NCI-H446 treated with DMSO at 0.1 percent for 48 hours (cell line): ENCODE measurements at regions not wholly inside any gene's neighbourhood (a gene's known extent, or its start where the extent isn't known, plus 50 kb on each side); places are given as distances from the start of the nearest gene placed in this dataset.

Experiments
- DNase-seq: peaks from one replicate; lab custom pipeline; 2025; lab: John Stamatoyannopoulos, UW

- no peak for DNase-seq
Observed at GRCh38 chr12:74906224-74906623, 303.4 kb downstream of the KCNC2 start.

GRCh38 chr12:74910831-74911230 is 298.8 kb downstream of the KCNC2 start:
- DNase-seq, result no peak

DNA sequence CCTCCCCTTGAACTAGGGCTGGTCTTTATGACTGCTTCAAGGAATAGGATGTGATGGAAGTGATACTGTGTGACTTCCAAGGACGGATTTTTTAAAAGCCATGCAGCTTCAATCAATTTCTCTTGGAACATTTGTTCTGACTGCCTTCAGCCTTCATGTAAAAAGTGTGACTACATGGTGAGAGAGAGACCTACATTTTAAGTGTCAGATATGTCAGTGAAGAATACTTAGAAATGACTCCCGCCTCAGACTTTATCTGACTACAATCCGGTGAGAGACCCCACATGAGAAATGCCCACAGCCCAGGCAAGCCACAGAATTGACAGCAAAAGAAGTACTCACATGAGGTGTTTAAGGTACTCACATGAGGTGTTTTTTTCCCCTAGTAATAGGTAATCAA is 295.3 kb downstream of the KCNC2 start:
- no peak for DNase-seq

- DNase-seq, result no peak
Observed at GRCh38 chr12:74915718-74916117, 293.9 kb downstream of the KCNC2 start.

DNA sequence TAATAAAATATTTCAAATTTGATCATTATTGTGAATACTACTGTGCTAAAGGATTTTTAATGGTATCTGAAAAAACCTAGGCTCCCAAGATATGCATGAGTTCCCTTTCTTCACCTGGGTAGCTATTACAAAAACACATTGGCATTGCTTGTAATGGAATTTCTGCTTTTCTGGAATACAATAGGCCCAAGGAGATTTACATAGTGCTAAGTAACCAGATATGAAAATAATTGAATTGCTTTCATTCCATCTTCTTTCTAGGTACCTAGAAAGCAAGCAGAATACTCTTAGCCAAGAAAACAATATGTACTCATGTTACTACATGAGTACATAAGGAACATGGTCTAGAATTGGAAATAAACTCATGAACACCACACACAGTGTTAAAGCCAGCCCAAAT is 291.9 kb downstream of the KCNC2 start:
- no peak for DNase-seq

- no peak for DNase-seq
Observed at GRCh38 chr12:74918291-74918690, 291.3 kb downstream of the KCNC2 start.

GRCh38 chr12:74922117-74922516 is 287.5 kb downstream of the KCNC2 start:
- no peak for DNase-seq

DNA sequence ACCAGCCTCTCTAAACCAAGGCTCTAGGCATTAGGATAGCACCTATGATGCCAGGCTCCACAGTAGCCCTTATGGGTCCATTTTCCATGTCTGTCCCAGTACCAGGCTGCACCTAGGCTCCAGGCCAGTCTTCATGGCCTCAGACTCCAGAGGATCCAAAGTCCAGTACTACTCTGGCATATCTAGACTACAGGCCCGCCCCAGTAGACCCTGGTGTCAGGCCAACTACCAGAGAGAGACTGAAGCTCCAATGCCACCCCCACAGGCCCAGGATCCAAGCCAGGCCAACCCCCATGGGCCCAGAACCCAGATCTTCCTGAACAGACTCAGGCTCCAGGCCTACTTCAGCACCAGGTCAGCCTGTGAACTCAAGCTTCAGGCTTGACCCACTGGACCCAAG is 287.0 kb downstream of the KCNC2 start:
- DNase-seq, result no peak

- DNase-seq, result no peak
Observed at GRCh38 chr12:74941670-74942069, 268.0 kb downstream of the KCNC2 start.

DNA sequence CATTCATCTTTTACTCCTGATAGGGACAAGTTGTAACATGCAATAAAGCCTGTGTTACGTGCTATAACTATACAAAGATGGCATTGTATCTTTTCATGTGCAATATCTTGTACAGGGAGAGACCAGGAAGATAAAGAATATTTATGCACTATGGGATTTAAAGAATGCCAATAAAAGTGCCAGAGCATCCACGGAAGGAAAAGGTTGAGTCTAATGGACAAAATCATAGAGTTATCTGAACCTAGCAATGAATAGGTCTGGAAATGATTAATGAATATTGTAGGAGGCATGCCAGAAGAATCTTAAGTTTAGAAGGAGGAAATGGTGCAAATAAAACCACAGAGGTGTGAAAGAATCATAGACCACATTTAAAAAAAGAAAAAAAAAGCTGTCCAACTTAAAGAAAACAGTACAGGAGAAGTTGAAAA is 263.9 kb downstream of the KCNC2 start:
- no peak for DNase-seq

DNA sequence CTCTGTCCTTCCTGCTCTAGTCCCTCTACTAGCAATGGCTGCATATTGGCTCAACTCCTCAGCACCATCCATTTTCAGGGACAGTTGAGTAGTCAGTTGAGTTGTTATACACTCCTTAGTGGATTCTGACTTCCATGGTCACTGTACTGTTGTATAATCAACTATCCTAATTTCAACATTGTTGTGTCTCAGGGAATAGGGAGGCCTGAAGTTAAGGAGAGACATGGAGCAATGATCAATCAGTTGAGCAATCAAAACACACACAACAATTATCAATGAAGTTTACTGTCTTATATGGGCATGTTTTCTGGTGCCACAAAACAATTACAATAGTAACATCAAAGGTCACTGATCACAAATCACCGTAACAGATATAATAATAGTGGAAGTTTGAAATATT is 255.9 kb downstream of the KCNC2 start:
- no peak for DNase-seq

- DNase-seq, result no peak
Observed at GRCh38 chr12:74957231-74957630, 252.4 kb downstream of the KCNC2 start.

- no peak for DNase-seq
Observed at GRCh38 chr12:74957634-74958033, 252.0 kb downstream of the KCNC2 start.

GRCh38 chr12:74959657-74960056 is 250.0 kb downstream of the KCNC2 start:
- DNase-seq, result no peak

GRCh38 chr12:74963304-74963703 is 246.3 kb downstream of the KCNC2 start:
- DNase-seq, result no peak

DNA sequence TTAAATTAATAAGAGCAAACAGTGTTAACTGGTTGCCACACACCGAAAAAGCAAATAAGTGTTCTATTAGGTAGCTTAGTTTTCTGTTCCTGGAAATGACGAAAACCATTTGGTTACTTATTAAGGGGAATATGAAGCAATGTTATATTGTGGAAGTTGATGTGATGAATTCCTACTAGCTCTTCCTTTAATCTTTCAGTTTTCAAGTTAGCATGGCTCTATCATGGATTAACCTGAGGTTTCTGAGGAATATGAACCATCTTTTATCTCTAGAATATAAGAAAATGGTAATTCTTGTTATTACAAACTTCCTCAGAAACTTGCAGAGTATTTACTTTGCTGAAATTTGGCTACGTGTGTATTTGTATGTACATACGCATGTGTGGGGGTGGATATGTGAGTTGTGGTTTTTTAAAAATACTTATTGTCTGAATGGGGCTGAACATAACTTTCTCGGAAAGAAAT is 245.7 kb downstream of the KCNC2 start:
- no peak for DNase-seq

DNA sequence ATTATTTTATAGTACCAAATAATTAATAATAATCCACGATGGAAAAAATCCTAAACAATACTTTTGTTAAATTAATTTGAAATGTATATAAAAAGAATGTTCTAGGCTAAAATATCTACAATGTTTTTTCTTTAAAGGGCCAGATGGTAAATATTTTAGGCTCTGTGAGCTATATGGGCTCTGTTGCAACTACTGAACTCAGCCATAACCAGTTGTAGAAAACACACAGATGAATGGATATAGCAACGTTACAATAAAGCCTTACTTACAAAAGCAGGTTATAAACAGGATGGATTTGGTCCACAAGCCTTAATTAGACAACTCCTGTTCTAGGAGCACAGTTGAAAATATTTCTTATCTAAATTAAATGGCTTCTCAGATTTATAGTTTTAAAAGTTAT is 245.2 kb downstream of the KCNC2 start:
- no peak for DNase-seq

GRCh38 chr12:74971201-74971600 is 238.4 kb downstream of the KCNC2 start:
- no peak for DNase-seq

GRCh38 chr12:74977832-74978481 is 231.7 kb downstream of the KCNC2 start:
- DNase-seq, result no peak

GRCh38 chr12:74980510-74980909 is 229.1 kb downstream of the KCNC2 start:
- DNase-seq, result no peak

DNA sequence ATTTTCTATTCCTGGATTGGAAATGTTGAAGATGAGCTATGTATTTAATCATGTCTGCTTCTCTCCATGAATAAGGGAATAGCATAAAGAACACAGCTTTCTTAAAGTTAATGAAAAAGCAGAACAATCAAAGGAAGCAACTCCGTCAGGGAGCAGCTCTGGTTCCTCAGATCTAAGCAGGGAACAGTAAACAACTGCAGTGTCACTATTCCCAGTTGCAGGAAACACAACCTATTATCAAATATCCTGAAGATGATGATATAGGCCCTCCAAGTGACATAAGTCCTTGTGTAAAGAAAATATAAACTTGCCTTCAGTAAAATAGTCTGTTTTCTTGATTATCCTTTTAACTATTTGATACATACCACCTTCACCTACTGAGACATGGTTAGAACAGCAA is 228.1 kb downstream of the KCNC2 start:
- no peak for DNase-seq

DNA sequence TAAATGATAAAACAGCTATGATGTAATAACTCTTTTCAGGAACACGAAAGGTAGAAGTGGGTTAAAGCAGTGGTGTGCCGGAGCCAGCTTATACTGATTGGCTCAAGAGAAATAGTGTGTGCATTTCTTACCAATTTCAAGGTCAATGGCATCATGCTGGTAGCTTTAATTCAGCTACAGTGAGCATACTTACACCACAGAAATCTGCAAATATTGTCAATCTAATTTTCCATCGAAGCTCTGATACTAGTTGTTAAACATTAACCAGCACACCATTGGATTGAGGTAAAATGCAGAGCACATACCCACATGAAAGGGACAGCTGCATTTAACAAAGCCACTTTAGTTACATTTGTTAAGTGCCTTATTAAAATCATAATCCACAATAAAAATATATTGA is 225.7 kb downstream of the KCNC2 start:
- DNase-seq, result no peak

- DNase-seq, result no peak
Observed at GRCh38 chr12:74984631-74985030, 225.0 kb downstream of the KCNC2 start.

DNA sequence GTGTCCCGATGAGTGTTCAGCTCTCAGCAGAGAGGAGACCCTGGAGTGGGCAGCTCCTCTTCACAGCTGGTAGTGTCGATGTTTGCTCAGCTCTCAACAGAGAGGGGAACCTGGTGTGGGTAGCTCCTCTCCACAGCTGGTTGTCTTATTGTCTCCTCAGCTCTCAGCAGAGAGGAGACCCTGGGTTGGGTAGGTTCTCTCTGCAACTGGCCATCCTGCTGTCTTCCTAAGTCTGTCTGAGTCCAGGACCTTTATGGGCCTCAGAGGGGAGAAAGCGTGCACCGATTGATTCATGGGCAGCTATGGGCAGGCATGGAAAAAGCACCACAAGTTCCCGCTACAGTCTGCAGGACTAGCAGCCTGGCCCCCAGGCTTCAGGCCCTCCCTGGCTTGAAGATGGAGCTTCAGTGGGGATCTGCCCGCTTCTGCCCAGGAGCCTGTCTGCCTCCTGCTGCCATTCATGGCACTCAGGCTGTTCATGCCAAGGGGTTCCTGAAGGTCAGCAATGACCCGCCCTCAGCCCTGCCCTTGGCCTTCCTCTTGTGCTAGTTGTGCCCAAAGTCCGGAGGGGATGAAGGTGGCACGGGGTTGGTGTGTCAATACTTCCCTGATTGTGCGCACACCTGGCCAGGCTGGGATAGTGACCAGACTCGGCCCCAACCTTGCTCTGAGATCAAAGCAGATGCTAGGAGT is 224.2 kb downstream of the KCNC2 start:
- DNase-seq, result no peak
